HG02610 (cell line): ENCODE measurements at regions not wholly inside any gene's neighbourhood (a gene's known extent, or its start where the extent isn't known, plus 50 kb on each side); places are given as distances from the start of the nearest gene placed in this dataset.
"Not testable (repeated sequence)": the region's sequence is repeated elsewhere in the genome, so short reads cannot be mapped to it uniquely, and the experiment has no call there.

Experiments
- ATAC-seq: cut with Tn5 transposase; IDR thresholded peaks from one replicate; pipeline ENCODE4 v1.9.1; 2021; ENCODE audit warnings: mild to moderate bottlenecking, moderate library complexity; ENCODE audit not compliant: unreplicated experiment

DNA sequence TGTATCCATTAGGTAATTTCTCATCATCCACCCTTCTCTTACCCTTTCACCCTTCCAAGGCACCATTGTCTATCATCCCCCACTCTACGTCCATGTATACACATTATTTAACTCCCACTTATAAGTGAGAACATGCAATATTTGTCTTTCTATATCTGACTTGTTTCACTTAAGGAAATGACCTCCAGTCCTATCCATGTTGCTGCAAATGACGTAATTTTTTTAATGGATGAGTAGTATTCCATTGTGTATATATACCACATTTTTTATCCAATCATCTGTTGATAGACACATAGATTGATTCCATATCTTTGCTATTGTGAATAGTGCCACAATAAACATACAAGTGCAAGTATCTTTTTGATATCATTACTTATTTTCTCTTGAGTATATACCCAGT is 322.9 kb upstream of the CXADR start:
- ATAC-seq, result no peak

GRCh38 chr21:17191346-17191993 is 321.4 kb upstream of the CXADR start:
- no peak for ATAC-seq

DNA sequence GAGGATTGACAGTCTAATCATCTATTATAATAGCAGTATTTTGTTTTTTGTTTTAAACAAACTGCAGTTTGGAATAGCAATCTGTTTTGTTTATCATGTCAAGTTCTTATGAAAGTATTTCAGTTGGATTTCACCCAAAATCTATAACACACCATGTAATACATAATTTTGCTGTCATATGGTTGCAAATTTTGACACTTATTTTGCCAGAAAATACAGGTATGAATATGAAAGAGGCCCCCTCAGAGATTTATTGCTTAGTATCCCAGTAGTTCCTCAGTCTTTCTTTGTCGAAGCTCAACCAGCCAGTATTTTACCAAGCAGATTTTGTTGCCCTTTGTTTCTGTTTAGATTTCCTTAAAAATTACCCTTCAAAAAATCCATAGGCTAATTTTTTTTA is 317.5 kb upstream of the CXADR start:
- ATAC-seq, result no peak

DNA sequence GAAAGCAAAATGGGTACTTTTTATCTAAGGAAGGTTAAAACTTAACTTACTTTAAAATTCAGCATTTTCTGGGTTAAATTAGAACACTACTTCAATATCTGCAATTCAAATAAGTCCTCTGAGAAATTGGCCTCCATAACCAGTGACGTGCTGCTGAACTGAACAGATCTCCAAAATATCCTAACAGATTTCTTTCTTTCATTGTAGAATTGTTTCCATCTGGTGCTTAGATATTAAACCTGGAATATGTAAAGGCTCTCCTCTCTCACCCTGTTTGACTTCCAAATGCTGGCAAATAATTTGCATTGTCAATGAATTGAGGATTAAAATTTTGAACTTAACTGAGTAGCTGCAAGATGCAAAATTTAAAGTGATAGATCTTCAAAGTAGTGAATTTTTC is 316.9 kb upstream of the CXADR start:
- ATAC-seq, result no peak

DNA sequence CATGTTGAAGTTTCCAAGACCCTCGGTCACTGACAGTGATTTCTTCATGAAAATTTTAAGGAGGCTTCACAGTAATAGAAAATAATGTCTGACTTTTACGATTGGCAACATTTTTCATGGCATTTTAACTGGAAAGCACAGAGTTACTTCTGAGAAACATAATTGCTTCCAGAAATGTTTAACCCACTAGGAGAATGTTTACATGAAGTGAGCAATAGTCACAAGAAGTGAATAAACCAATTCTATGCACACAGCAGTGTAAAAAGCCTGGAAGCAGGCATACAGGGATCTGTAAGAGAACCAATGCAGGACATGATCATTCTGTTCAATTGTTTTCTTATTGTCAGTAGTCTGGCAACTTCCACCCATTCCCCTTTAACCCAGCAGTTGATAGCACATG is 316.2 kb upstream of the CXADR start:
- ATAC-seq, result no peak

- ATAC-seq, result no peak
Observed at GRCh38 chr21:17197996-17198395, 314.8 kb upstream of the CXADR start.

GRCh38 chr21:17200250-17200649 is 312.6 kb upstream of the CXADR start:
- no peak for ATAC-seq

DNA sequence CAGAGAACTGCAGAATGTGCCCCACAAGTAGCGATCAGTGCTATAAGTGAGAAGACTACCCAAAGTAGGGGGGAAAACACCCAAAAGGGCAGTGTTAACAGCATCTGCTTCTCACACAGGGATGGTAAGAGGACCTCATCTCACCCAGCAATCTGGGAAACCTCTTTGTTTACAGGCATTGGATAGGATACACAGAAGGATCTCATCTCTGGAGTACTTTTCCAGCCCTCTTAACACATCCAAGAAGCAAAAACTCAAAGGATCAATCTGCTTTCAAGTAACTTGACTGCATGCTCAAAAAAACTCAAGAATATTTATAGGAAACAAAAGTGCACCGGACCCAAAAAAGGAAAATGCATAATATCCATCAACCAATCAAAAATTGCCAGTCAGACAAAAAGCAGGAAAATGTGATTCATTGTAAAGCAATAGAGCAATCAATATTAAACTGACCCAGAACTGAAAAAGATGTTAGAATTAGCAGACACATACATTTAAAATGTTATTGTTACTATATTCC is 311.0 kb upstream of the CXADR start:
- ATAC-seq, result no peak

DNA sequence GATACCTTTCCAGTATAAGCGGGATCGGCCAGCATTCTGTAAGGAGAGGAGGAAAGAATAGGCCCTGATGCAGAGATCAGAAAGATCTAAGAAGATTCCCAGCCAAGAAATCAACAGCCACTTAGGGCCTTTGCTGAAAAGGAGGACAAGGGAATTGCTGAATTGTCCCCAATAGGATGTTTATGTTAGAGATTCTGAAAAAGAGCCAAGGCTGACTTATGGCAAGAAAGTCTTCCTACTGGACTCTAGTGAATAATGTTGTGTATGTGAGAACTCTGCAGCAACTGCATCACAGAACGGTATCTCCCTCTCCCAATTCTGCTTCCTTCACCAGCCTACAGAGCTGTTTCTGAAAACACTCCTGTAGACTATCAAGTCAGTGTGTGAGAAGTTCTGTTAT is 298.0 kb upstream of the CXADR start:
- no peak for ATAC-seq

DNA sequence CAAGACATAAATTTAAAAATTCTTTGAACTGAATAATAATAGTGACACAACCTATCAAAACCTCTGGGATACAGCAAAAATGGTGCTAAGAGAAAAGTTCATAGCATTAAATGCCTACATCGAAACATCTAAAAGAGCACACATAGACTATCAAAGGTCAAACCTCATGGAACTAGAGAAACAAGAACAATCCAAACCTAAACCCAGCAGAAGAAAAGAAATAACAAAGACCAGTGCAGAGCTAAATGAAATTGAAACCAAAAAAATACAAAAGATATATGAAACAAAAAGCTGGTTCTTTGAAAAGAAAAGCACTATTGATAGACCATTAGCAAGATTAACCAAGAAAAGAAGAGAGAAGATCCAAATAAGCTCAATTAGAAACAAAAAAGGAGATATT is 293.8 kb upstream of the CXADR start:
- ATAC-seq, result not testable (repeated sequence)

DNA sequence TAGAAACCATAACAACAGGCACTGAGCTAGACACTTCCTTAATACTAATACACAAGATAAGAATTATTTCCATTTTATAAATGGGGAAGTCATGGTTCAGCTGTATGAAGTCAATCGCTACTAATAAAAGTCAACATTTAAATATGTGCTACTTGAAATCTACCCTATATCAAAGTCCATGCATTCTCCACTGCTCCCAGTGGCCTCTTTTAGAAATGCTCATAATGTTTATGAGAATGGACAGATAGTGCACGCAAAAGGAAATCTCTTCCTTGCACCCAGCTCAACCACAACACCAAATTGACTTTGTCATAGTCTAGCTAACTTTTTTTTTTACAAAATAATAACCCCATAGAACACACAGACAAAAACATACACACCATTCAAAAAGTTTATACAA is 281.7 kb upstream of the CXADR start:
- no peak for ATAC-seq

- ATAC-seq, result no peak
Observed at GRCh38 chr21:17231771-17232170, 281.1 kb upstream of the CXADR start.

DNA sequence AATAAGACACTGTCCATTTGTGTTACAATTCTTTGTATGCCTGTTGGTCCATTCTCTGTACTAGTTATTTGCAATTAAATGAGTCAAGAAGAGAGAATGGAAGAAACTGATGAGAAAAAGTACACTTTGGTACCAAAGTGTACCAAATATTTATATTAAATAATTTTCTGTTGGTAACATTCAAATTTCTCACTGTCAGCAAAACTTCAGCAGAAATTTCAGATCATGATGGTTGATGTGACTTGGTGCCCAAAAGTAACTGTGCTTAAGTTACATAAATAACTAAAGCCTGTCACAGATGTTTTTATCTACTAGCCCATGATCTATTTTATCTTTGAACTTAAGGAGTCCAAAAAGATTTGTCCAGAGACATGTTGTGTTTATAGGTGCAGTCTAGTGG is 274.4 kb upstream of the CXADR start:
- no peak for ATAC-seq

DNA sequence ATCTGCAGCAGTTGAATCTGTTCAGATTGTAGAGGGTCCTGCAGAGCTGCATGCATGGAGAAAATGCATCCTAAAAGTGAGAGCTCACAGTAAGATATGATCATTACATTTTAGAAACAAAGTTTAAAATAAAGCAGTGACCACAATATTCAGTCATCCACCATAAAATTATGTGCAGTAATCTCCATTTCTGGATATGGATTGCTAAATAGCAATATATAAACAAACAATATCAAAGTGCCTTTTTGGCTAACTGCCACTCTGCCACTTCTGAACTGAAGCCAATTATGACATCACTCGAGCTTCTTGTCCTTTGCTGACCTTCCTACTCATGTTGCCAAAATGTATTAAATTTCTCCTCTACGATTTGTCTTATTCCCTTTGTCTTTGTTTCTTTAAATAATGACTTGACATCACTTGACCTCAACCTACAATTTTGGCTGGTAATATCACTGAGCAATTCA is 262.0 kb upstream of the CXADR start:
- ATAC-seq, result no peak

DNA sequence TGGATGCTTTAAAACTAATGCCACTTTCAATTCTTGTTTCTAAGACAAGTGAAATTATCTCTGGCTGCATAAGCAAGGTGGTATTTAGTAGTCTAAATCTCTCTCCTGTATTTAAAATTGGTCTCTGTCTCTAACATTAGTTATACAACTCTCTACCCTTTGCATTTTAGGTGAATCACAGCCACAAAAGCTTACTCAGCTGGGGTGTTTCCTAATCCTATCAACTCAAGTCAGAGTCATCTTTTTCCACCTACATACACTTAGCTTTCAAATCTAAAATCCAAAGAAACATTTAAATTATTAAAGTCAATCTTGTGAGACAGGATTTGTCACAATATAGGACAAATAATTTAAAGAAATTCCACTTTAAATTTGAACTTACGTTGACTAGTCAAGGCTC is 255.1 kb upstream of the CXADR start:
- ATAC-seq, result no peak

DNA sequence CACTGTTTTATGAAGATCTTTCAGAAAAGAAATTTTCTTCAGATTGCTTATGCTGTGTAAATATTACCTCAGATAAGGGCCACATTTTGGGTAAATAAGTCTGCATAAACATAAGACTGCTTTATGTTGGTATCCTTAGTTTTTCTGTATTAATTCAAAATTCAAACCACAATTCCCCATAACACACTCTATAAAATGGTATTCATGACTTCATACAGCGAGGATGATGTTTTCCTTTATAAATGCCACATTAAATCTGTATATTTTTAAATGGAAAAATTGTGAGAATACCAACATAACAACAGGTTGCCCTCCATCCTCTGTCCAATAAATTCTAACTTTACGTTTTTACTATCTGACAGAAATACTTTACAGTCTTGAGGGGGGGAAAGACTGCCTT is 248.7 kb upstream of the CXADR start:
- no peak for ATAC-seq

DNA sequence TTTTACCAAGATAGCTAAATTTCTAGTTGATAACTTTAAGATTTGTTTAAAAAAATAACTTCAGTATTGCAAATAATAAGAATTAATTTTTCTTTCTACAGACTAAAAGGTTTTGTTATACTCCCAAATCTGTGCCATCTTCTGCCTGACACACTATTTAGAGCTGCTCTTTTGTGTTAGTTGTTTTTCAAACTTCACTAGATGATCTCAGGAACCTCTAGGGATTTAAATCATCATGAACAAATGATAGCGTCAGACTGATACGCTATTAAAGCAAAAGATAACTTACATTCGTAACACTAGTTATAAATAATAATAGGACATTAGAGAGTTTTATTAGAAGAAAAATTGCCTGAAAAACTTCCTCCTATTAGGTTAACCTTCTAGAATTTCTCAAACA is 243.1 kb upstream of the CXADR start:
- ATAC-seq, result no peak

DNA sequence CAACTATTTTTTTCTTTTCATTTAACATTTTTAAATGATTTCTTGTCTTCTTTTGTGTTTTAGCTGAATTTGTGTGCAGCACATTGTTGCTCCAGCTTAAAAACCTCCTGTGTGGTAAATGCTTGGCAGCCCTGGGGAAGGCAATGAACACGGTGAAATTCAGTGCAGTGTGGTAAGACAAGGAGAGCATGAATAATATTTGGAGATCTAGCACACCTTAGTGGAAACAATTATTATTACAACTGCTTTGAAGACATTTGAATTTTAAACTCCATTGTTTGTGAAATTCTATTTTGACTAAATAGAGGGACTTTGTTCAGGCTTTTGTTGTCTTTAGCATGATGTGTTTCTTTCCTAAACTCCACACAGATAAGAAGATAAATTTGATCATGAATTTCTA is 242.6 kb upstream of the CXADR start:
- no peak for ATAC-seq

GRCh38 chr21:17279663-17280062 is 233.2 kb upstream of the CXADR start:
- no peak for ATAC-seq

GRCh38 chr21:17293016-17293562 is 219.8 kb upstream of the CXADR start:
- ATAC-seq, result not testable (repeated sequence)

DNA sequence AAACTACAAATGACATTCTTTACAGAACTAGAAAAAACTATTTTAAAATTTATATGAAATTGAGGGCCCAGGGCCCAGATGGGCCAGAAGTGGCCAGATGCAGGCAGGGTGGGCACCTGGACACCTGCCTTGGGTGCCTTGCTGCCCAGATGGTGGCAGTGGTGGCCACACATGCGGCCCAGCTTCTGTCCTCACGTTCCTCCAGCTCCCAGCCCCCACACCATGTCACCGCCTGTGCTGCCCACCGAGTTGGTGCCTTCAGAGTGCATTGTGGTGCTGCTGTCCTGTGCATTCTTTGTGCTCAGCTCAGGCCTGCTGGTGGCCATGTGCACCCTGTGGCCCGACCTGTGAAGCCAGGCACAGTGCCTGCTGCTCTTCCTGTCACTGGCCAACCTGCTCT is 216.8 kb upstream of the CXADR start:
- no peak for ATAC-seq

- ATAC-seq, result not testable (repeated sequence)
Observed at GRCh38 chr21:17299576-17299975, 213.3 kb upstream of the CXADR start.

DNA sequence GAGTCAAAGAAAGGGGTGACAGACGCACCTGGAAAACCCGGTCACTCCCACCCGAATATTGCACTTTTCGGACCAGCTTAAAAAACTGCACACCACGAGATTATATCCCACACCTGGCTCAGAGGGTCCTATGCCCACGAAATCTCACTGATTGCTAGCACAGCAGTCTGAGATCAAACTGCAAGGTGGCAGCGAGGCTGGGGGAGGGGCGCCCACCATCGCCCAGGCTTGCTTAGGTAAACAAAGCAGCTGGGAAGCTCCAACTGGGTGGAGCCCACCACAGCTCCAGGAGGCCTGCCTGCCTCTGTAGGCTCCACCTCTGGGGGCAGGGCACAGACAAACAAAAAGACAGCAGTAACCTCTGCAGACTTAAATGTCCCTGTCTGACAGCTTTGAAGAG is 185.1 kb upstream of the CXADR start:
- not testable (repeated sequence) for ATAC-seq
